Astrocyte (in vitro differentiated cells and primary cell): ENCODE measurements at regions not wholly inside any gene's neighbourhood (a gene's known extent, or its start where the extent isn't known, plus 50 kb on each side); places are given as distances from the start of the nearest gene placed in this dataset.

Source experiments
- EZH2 ChIP-seq: IDR thresholded peaks from 2 replicates; pipeline ENCODE4 v1.6.1; 2012; ENCODE audit warnings: mild to moderate bottlenecking, low read length, inconsistent platforms; ENCODE audit not compliant: insufficient read depth
- TF ChIP-seq, protein P1 (sequence below): IDR thresholded peaks from 2 replicates; pipeline ENCODE4 v1.5.1; 2011; ENCODE audit warnings: low read depth, mild to moderate bottlenecking, inconsistent platforms, low read length, moderate library complexity; ENCODE audit not compliant: insufficient read depth

DNA sequence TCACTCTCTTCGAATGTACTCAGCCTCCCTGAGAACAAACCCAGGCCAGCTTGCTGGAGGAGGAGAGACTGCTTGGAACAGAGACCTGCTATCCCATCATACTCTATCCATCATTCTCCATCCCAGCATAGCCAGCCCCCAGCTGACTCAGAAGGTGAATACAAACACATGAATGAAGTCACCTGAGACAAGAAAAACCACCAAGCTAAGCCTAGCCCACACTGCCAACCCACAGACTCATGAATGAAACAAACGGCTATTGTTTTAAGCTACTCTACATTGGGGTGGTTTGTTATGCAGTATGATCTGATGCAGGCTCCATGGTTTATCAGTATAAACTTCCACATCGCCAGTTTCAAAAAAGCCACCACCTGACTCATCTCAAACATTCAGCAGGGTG lies 395.6 kb downstream of the SETD4 start:
- no peak for TF ChIP-seq EZH2
- TF ChIP-seq, protein P1, sequence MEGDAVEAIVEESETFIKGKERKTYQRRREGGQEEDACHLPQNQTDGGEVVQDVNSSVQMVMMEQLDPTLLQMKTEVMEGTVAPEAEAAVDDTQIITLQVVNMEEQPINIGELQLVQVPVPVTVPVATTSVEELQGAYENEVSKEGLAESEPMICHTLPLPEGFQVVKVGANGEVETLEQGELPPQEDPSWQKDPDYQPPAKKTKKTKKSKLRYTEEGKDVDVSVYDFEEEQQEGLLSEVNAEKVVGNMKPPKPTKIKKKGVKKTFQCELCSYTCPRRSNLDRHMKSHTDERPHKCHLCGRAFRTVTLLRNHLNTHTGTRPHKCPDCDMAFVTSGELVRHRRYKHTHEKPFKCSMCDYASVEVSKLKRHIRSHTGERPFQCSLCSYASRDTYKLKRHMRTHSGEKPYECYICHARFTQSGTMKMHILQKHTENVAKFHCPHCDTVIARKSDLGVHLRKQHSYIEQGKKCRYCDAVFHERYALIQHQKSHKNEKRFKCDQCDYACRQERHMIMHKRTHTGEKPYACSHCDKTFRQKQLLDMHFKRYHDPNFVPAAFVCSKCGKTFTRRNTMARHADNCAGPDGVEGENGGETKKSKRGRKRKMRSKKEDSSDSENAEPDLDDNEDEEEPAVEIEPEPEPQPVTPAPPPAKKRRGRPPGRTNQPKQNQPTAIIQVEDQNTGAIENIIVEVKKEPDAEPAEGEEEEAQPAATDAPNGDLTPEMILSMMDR: no peak
